ENCODE measurements at regions not wholly inside any gene's neighbourhood (a gene's known extent, or its start where the extent isn't known, plus 50 kb on each side); places are given as distances from the start of the nearest gene placed in this dataset.

- TF ChIP-seq CTCF (IDR thresholded peaks at IDR 0.05) (no peak), POLR2A (IDR thresholded peaks at IDR 0.05) (no peak)
Observed at GRCh38 chr9:712643-713042, 128.9 kb upstream of the DMRT1 start.

Data from heart left ventricle (tissue), 13 donors.